HepG2 (cell line): ENCODE measurements at regions not wholly inside any gene's neighbourhood (a gene's known extent, or its start where the extent isn't known, plus 50 kb on each side); places are given as distances from the start of the nearest gene placed in this dataset.

Experiments used
- ATAC-seq: fragments of 200-7000 bp; cut with Tn5 transposase; 3 replicates; pipeline ENCODE4 v1.9.1; 2020; ENCODE audit warnings: mild to moderate bottlenecking, moderate library complexity
- BruUV-seq: library from RNA; stranded (reverse); fragments of 400-500 nt; replicated peaks from 2 replicates; lab custom pipeline; 2021; lab: Mats Ljungman, UMichigan
- CTCF ChIA-PET: fragments of 300-600 bp; formaldehyde crosslinking; extraction: SDS; loops from one replicate; lab custom pipeline; 2021; ENCODE audit warnings: low total read pairs, inconsistent platforms, low intra/inter-chr PET ratio; lab: Yijun Ruan, JAX
- POLR2A ChIA-PET: fragments of 350-600 bp; sonication (Branson Sonifier 250); formaldehyde crosslinking; loops from one replicate; lab custom pipeline; 2020; ENCODE audit warnings: antibody characterized with exemption, inconsistent platforms; lab: Yijun Ruan, JAX
- DNase-seq: peaks from one replicate; pipeline ENCODE4 v3.0.0-alpha.2; 2015; ENCODE audit warnings: low spot score
- FAIRE-seq: peaks from 3 replicates; lab custom pipeline; 2011; peaks lifted over from hg19 to GRCh38; lab: Jason Lieb, UNC
- H2AFZ ChIP-seq: one replicate; pipeline ENCODE4 v1.6.1; 2011; ENCODE audit warnings: low read length, inconsistent platforms
- H3K27ac ChIP-seq: fragments of 300-600 bp; 3 replicates; pipeline ENCODE4 v1.8.0; 2011; ENCODE audit warnings: mixed run types, mild to moderate bottlenecking, mixed read lengths, low read length, inconsistent platforms; ENCODE audit not compliant: insufficient read depth; ENCODE audit errors: extremely low read length
- H3K27me3 ChIP-seq, 2 experiments: fragments of 200-600 bp in 1 of 2; 2 replicates in 1 of 2; 3 replicates in 1 of 2; pipeline versions ENCODE4 v1.6.0 to v1.8.0; 2011; ENCODE audit warnings: low read length in 2 of 2, mild to moderate bottlenecking in 2 of 2, moderate library complexity in 2 of 2, inconsistent platforms in 1 of 2; ENCODE audit not compliant: insufficient read depth in 2 of 2, control insufficient read depth in 1 of 2
- H3K36me3 ChIP-seq, 2 experiments: fragments of 200-600 bp in 1 of 2; replicated peaks in 1 of 2; 2 replicates in 1 of 2; 3 replicates in 1 of 2; pipeline versions ENCODE4 v1.5.1 to v1.8.0; 2011; ENCODE audit warnings: low read length in 2 of 2, inconsistent platforms in 1 of 2; ENCODE audit not compliant: insufficient read depth in 2 of 2, control insufficient read depth in 1 of 2
- H3K4me1 ChIP-seq: 2 replicates; pipeline ENCODE4 v1.5.1; 2012; ENCODE audit warnings: low read length, inconsistent platforms; ENCODE audit not compliant: insufficient read depth
- H3K4me2 ChIP-seq: 2 replicates; pipeline ENCODE4 v1.6.0; 2011; ENCODE audit warnings: low read depth, low read length, inconsistent platforms
- H3K4me3 ChIP-seq, 3 experiments: fragments of 200-600 bp in 1 of 3; sonication (generic), shearing (Covaris generic) in 1 of 3; replicated peaks in 1 of 3; 2 replicates each; pipeline ENCODE4 v1.5.1; 2011 to 2016; ENCODE audit warnings: low read length in 3 of 3, inconsistent platforms in 2 of 3, low read depth in 2 of 3, mild to moderate bottlenecking in 2 of 3, control low read depth in 1 of 3, mixed read lengths in 1 of 3; ENCODE audit not compliant: insufficient read depth in 1 of 3
- H3K79me2 ChIP-seq: one replicate; pipeline ENCODE4 v1.6.1; 2011; ENCODE audit warnings: low read length, inconsistent platforms; ENCODE audit not compliant: insufficient read depth
- H3K9ac ChIP-seq: 2 replicates; pipeline ENCODE4 v1.6.0; 2011; ENCODE audit warnings: mild to moderate bottlenecking, low read depth, low read length, inconsistent platforms; ENCODE audit not compliant: insufficient read depth
- H3K9me3 ChIP-seq: 2 replicates; pipeline ENCODE4 v1.5.1; 2012; ENCODE audit warnings: mild to moderate bottlenecking, low read length
- H4K20me1 ChIP-seq: 2 replicates; pipeline ENCODE4 v1.6.0; 2011; ENCODE audit warnings: inconsistent platforms, mild to moderate bottlenecking, low read length, moderate library complexity; ENCODE audit not compliant: insufficient read depth
- AKNA ChIP-seq: sonication (generic); formaldehyde crosslinking; IDR thresholded peaks from 2 replicates; pipeline ENCODE4 v1.4.0; 2020; ENCODE audit warnings: missing genetic modification reagents, borderline replicate concordance
- ASH2L ChIP-seq: fragments of 300-600, 200-600 bp; sonication (generic); IDR thresholded peaks from 2 replicates; pipeline ENCODE4 v1.7.0; 2017; ENCODE audit warnings: low read depth, mild to moderate bottlenecking, moderate library complexity, mixed read lengths, low read length; ENCODE audit not compliant: insufficient read length
- CAMTA2 ChIP-seq: sonication (generic); formaldehyde crosslinking; IDR thresholded peaks from 2 replicates; pipeline ENCODE4 v1.4.0; 2020; ENCODE audit warnings: mild to moderate bottlenecking, missing genetic modification reagents, borderline replicate concordance
- FOXC1 ChIP-seq: sonication (generic); formaldehyde crosslinking; IDR thresholded peaks from 2 replicates; pipeline ENCODE4 v1.8.0; 2022; ENCODE audit warnings: mild to moderate bottlenecking, missing genetic modification reagents, borderline replicate concordance
- HOXA3 ChIP-seq: sonication (generic); formaldehyde crosslinking; IDR thresholded peaks from 2 replicates; pipeline ENCODE4 v1.5.0; 2020; ENCODE audit warnings: missing genetic modification reagents
- MIER3 ChIP-seq: IDR thresholded peaks from 2 replicates; pipeline ENCODE4 v1.6.1; 2016; ENCODE audit warnings: missing compliant biosample characterization, borderline replicate concordance
- RERE ChIP-seq: IDR thresholded peaks from 2 replicates; pipeline ENCODE4 v1.6.1; 2016; ENCODE audit warnings: low read depth, missing genetic modification reagents, missing compliant biosample characterization
- TGIF2 ChIP-seq: IDR thresholded peaks from 2 replicates; pipeline ENCODE4 v1.6.1; 2016; ENCODE audit warnings: control low read depth, missing compliant biosample characterization
- U2AF1 ChIP-seq: fragments of 200-400 bp; formaldehyde crosslinking; optimal IDR thresholded peaks from 2 replicates; pipeline ENCODE3; 2017; ENCODE audit warnings: mild to moderate bottlenecking, low read depth, low read length
- ZNF317 ChIP-seq: sonication (generic); formaldehyde crosslinking; IDR thresholded peaks from 2 replicates; pipeline ENCODE4 v1.5.0; 2020; ENCODE audit warnings: mild to moderate bottlenecking, missing genetic modification reagents
- ZNF331 ChIP-seq: sonication (generic); formaldehyde crosslinking; IDR thresholded peaks from 2 replicates; pipeline ENCODE4 v1.4.0; 2020; ENCODE audit warnings: missing genetic modification reagents
- WGBS: methylation state at CpG from one replicate; pipeline ENCODE4 v1.1.6; 2017; ENCODE audit warnings: low lambda C conversion rate; 5-methylcytosine and 5-hydroxymethylcytosine counted together
- in situ Hi-C: cut with HindIII; loops from 2 replicates; pipeline ENCODE4 v1.10.0; 2017; ENCODE audit warnings: low pct_unique_long_range_greater_than_20kb; ENCODE audit not compliant: extremely low pct_ligation_motif_present
- intact Hi-C: fragments of 100-400 bp; cut with micrococcal nuclease; formaldehyde crosslinking; loops from one replicate; pipeline ENCODE4 v1.10.0; 2022; ENCODE audit not compliant: unreplicated experiment
- TF ChIP-seq, protein P1 (sequence below): sonication (generic); formaldehyde crosslinking; IDR thresholded peaks from 2 replicates; pipeline ENCODE4 v1.5.0; 2020; ENCODE audit warnings: missing genetic modification reagents

DNA sequence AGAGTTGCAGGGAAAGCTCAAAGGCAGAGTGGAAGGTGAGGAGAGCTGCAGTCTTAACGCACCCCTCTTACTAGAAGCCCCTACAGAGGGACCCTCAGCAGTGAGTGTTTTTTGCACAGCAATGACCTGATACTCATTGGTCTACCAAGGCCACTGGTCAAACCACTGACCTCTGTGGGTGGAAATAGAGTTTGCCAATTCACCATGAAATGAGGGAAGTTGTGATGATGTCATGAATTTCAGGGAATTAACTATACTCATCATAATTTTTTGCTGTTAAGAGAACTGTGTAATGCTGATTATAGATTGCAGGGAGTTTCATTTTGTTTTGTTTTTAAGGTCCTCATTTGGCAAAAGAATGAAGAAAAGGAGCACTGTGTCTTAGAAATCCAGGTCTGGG, 101.7 kb upstream of the SMAD3 start (continued):
- no peak for TF ChIP-seq TGIF2 (CRISPR knock-in tag)
- no peak for TF ChIP-seq MIER3

GRCh38 chr15:66964111-66964738, 101.2 kb upstream of the SMAD3 start:
- in situ Hi-C loops = no loop called here
- no peak overlapping the region for H2AFZ ChIP-seq
- intact Hi-C loops = no loop called here
- CTCF ChIA-PET = no interaction called here
- no peak overlapping the region for H3K4me2 ChIP-seq
- no TSS peak for BruUV-seq
- no peaks in the 10 kb centered on the region for H3K4me1 ChIP-seq
- DNase-seq (no peak), FAIRE-seq (no peak), ATAC-seq (no peak)
- no peaks in the 10 kb centered on the region for H3K36me3 ChIP-seq
- no peaks in the 10 kb centered on the region for H3K9me3 ChIP-seq
- H3K27me3 ChIP-seq = peaks cover 6 to 31% of the 10 kb centered on the region in 2 experiments; a peak in 3 of 5 replicates
- H3K27ac ChIP-seq = no peak overlapping the region
- POLR2A ChIA-PET = no interaction called here
- no peak overlapping the region for H3K4me3 ChIP-seq
- no peaks in the 10 kb centered on the region for H3K79me2 ChIP-seq
- H4K20me1 ChIP-seq = no peaks in the 10 kb centered on the region
- WGBS = 78% methylated on average over 8 of the region's 9 CpGs
- no peak overlapping the region for H3K9ac ChIP-seq
- TF ChIP-seq HOXA3 (no peak), AKNA (CRISPR knock-in tag) (no peak), ASH2L (no peak), U2AF1 (no peak), ZNF317 (CRISPR knock-in tag) (no peak), RERE (CRISPR knock-in tag) (no peak), ZNF331 (no peak), CAMTA2 (CRISPR knock-in tag) (no peak), FOXC1 (CRISPR knock-in tag) (no peak)
- TF ChIP-seq, protein P1, sequence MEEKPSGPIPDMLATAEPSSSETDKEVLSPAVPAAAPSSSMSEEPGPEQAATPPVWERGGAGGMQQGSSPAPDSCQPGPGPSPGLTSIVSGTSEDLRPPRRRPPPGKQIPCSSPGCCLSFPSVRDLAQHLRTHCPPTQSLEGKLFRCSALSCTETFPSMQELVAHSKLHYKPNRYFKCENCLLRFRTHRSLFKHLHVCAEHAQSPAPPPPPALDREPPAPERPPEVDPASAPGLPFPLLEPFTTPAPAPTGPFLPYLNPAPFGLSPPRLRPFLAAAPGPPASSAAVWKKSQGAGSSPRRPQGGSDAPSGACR (CRISPR knock-in tag) = no peak
